ENCODE measurements at regions not wholly inside any gene's neighbourhood (a gene's known extent, or its start where the extent isn't known, plus 50 kb on each side); places are given as distances from the start of the nearest gene placed in this dataset.
"Not testable (repeated sequence)": the region's sequence is repeated elsewhere in the genome, so short reads cannot be mapped to it uniquely, and the experiment has no call there.

DNA sequence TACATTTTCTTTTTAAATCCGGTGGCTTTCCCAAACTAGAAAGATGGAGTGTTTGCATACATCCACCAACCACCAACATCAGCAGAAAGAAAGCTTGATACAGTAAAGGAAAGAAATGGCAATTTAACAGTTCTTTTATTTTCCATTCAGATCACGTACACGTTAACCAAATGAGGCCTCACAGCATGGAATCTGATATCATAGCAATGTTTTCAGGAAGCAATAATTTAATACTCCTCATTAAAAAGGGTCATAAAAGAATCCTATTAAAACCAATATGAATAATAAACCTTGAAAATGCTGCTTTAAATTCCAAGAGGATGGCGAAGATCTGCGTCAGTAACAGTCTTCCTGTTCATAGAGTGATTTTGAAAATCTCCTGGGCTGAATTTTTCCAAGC lies 1562.1 kb downstream of the KHDRBS2 start:
- TF ChIP-seq, protein P1, sequence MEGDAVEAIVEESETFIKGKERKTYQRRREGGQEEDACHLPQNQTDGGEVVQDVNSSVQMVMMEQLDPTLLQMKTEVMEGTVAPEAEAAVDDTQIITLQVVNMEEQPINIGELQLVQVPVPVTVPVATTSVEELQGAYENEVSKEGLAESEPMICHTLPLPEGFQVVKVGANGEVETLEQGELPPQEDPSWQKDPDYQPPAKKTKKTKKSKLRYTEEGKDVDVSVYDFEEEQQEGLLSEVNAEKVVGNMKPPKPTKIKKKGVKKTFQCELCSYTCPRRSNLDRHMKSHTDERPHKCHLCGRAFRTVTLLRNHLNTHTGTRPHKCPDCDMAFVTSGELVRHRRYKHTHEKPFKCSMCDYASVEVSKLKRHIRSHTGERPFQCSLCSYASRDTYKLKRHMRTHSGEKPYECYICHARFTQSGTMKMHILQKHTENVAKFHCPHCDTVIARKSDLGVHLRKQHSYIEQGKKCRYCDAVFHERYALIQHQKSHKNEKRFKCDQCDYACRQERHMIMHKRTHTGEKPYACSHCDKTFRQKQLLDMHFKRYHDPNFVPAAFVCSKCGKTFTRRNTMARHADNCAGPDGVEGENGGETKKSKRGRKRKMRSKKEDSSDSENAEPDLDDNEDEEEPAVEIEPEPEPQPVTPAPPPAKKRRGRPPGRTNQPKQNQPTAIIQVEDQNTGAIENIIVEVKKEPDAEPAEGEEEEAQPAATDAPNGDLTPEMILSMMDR (IDR thresholded peaks at IDR 0.05; ENCODE audit: low read length): not testable (repeated sequence)
- TF ChIP-seq EZH2 (optimal IDR thresholded peaks at IDR 0.05; ENCODE audit: low read depth, low read length); EZH2phosphoT487 (IDR thresholded peaks at IDR 0.05; ENCODE audit: low read length): not testable (repeated sequence)
